Liver (tissue), 3 donors: ENCODE measurements at regions not wholly inside any gene's neighbourhood (a gene's known extent, or its start where the extent isn't known, plus 50 kb on each side); places are given as distances from the start of the nearest gene placed in this dataset.

Experiments
- ATF3 ChIP-seq: IDR thresholded peaks from 2 replicates; pipeline ENCODE4 v1.6.1; 2016; ENCODE audit warnings: antibody characterized with exemption
- CTCF ChIP-seq: fragments of 150-350 bp; IDR thresholded peaks from 2 replicates; pipeline ENCODE4 v1.5.1; 2017; ENCODE audit warnings: improper control_type of control experiment, low read depth, low read length; ENCODE audit not compliant: missing input control
- GABPA ChIP-seq, 2 donors: IDR thresholded peaks in 1 of 2; conservative IDR thresholded peaks in 1 of 2; 2 replicates each; pipeline ENCODE4 v1.6.1; 2016; ENCODE audit warnings: antibody characterized with exemption in 2 of 2, mild to moderate bottlenecking in 1 of 2, moderate library complexity in 1 of 2
- HNF4A ChIP-seq, 2 donors: conservative IDR thresholded peaks; 2 replicates each; pipeline ENCODE4 v1.6.1; 2016; ENCODE audit warnings: antibody characterized with exemption in 2 of 2, mild to moderate bottlenecking in 2 of 2
- NR2F2 ChIP-seq: IDR thresholded peaks from 2 replicates; pipeline ENCODE4 v1.6.1; 2016; ENCODE audit warnings: antibody characterized with exemption
- SP1 ChIP-seq: IDR thresholded peaks from 2 replicates; pipeline ENCODE4 v1.6.1; 2018; ENCODE audit warnings: antibody characterized with exemption, mild to moderate bottlenecking
- TAF1 ChIP-seq: conservative IDR thresholded peaks from 2 replicates; pipeline ENCODE4 v1.6.1; 2016; ENCODE audit warnings: antibody characterized with exemption, mild to moderate bottlenecking
- YY1 ChIP-seq: IDR thresholded peaks from 2 replicates; pipeline ENCODE4 v1.6.1; 2016; ENCODE audit warnings: antibody characterized with exemption, mild to moderate bottlenecking
- donor health status: healthy.
- donor health status: healthy.

GRCh38 chr9:135201711-135202110, 114.2 kb downstream of the OLFM1 start:
- no peak for TF ChIP-seq SP1
- no peak for TF ChIP-seq NR2F2
- no peak for TF ChIP-seq GABPA (IDR thresholded peaks at IDR 0.05 in 1 of 2, conservative IDR thresholded peaks at IDR 0.05 in 1 of 2)
- TF ChIP-seq CTCF: no peak
- no peak for TF ChIP-seq YY1
- TF ChIP-seq ATF3: no peak
- TF ChIP-seq TAF1: no peak
- TF ChIP-seq HNF4A (conservative IDR thresholded peaks at IDR 0.05): no peak
